ENCODE measurements at regions not wholly inside any gene's neighbourhood (a gene's known extent, or its start where the extent isn't known, plus 50 kb on each side); places are given as distances from the start of the nearest gene placed in this dataset.
A peak's percentile ranks its signal among the peaks of the same experiment; 100 is the strongest.
"Not testable (repeated sequence)": the region's sequence is repeated elsewhere in the genome, so short reads cannot be mapped to it uniquely, and the experiment has no call there.

- DNase-seq (ENCODE audit: low read depth): no peak
Observed at GRCh38 chr2:3036432-3037125, 341.0 kb downstream of the EIPR1 start.

GRCh38 chr2:3035385-3036050 lies 342.1 kb downstream of the EIPR1 start:
- no peak for DNase-seq (ENCODE audit: low read depth)

- no peak for DNase-seq (ENCODE audit: low read depth)
Observed at GRCh38 chr2:3034856-3035255, 342.8 kb downstream of the EIPR1 start.

- DNase-seq (ENCODE audit: low read depth): no peak
Observed at GRCh38 chr2:3034396-3034795, 343.2 kb downstream of the EIPR1 start.

GRCh38 chr2:3033315-3033714 lies 344.3 kb downstream of the EIPR1 start:
- DNase-seq (ENCODE audit: low read depth): no peak

GRCh38 chr2:3030791-3031190 lies 346.8 kb downstream of the EIPR1 start:
- not testable (repeated sequence) for DNase-seq (ENCODE audit: low read depth)

- DNase-seq (ENCODE audit: low read depth): no peak
Observed at GRCh38 chr2:3025984-3026383, 351.6 kb downstream of the EIPR1 start.

GRCh38 chr2:3025261-3025660 lies 352.4 kb downstream of the EIPR1 start:
- DNase-seq (ENCODE audit: low read depth): no peak

- no peak for DNase-seq (ENCODE audit: low read depth)
Observed at GRCh38 chr2:3024401-3024935, 353.1 kb downstream of the EIPR1 start.

- DNase-seq (ENCODE audit: low read depth): no peak
Observed at GRCh38 chr2:3023531-3023930, 354.1 kb downstream of the EIPR1 start.

- no peak for DNase-seq (ENCODE audit: low read depth)
Observed at GRCh38 chr2:3022841-3023372, 354.7 kb downstream of the EIPR1 start.

GRCh38 chr2:3021720-3022119 lies 355.9 kb downstream of the EIPR1 start:
- DNase-seq (ENCODE audit: low read depth): no peak

- no peak for DNase-seq (ENCODE audit: low read depth)
Observed at GRCh38 chr2:3010001-3010400, 367.6 kb downstream of the EIPR1 start.

GRCh38 chr2:3009483-3009882 lies 368.1 kb downstream of the EIPR1 start:
- no peak for DNase-seq (ENCODE audit: low read depth)

- no peak for DNase-seq (ENCODE audit: low read depth)
Observed at GRCh38 chr2:3009005-3009404, 368.6 kb downstream of the EIPR1 start.

GRCh38 chr2:3008561-3008960 lies 369.1 kb downstream of the EIPR1 start:
- DNase-seq (ENCODE audit: low read depth): no peak

GRCh38 chr2:3007135-3007534 lies 370.5 kb downstream of the EIPR1 start:
- DNase-seq (ENCODE audit: low read depth): no peak

- DNase-seq (ENCODE audit: low read depth): no peak
Observed at GRCh38 chr2:3005859-3006501, 371.6 kb downstream of the EIPR1 start.

- DNase-seq (ENCODE audit: low read depth): peak; percentile 17
Observed at GRCh38 chr2:3001615-3002560, 375.7 kb downstream of the EIPR1 start.

GRCh38 chr2:3000968-3001367 lies 376.6 kb downstream of the EIPR1 start:
- DNase-seq (ENCODE audit: low read depth): no peak

GRCh38 chr2:3000125-3000524 lies 377.5 kb downstream of the EIPR1 start:
- DNase-seq (ENCODE audit: low read depth): no peak

Data from renal cortical epithelial cell (primary cell).